ENCODE measurements at regions not wholly inside any gene's neighbourhood (a gene's known extent, or its start where the extent isn't known, plus 50 kb on each side); places are given as distances from the start of the nearest gene placed in this dataset.

- no peak for ATAC-seq
- no peak for DNase-seq
These were observed 59.1 kb upstream of the FAM20A start for GRCh38 chr17:68660302-68660701.

DNA sequence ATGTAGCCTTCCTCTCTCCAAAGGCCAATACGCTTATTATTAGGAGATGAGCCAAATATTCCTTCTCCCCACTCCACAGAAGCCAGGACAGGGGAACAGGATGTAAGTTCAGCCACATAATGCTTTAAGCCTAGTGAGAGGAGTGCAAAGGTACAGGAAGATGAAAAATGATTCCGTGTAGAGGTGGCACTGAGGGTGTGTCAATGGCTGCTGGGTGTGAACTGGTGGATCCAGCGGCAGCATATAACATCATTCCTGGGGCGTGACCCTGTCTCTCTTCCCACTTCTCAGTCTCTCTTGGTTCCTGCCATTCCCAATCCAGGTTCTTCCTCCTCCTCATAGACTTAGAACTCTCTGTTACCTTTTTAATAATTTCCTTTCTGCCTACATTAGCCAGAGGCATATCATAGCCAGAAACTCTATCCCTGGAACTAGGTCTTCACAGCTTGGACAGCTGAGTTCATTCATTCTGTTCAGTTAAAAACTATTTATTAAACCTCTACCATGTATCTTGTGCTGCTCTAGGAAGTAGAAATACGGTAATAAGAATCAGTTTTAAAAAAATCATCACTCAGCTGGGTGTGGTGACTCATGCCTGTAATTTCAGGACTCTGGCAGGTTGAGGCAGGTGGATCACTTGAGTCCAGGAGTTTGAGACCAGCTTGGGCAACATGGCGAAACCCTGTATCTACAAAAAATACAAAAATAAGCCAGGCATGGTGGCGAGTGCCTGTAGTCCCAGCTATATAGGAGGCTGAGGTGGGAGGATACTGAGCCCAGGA lies 58.0 kb upstream of the FAM20A start:
- DNase-seq = no peak

GRCh38 chr17:68657576-68657975 lies 56.4 kb upstream of the FAM20A start:
- no peak for DNase-seq

More for the DNA sequence above, 58.0 kb upstream of the FAM20A start:
- ATAC-seq = no peak

GRCh38 chr17:68657166-68657565 lies 56.0 kb upstream of the FAM20A start:
- no peak for ATAC-seq

More at GRCh38 chr17:68657576-68657975, 56.4 kb upstream of the FAM20A start:
- ATAC-seq = no peak

DNA sequence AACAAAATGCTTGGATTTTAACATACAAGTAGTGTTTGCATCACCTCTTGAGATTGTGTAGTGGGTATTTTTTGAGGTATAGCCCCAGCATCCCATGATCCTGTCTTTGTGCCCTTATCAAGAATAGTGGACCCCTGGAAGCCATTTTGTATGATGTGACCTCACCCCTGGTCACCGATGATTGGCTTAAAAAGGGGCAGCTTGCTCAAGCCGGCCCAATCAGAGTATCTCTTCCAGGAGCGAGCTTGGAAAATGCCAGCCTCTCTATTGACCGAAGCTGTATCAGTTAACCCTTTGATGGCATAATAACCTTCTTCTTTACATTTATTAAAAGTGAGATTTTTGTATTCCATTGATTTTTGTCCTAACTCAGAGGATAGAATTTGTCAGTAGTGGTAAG lies 55.5 kb upstream of the FAM20A start:
- no peak for DNase-seq

More at GRCh38 chr17:68657166-68657565, 56.0 kb upstream of the FAM20A start:
- DNase-seq = no peak

More for the DNA sequence above, 55.5 kb upstream of the FAM20A start:
- no peak for ATAC-seq

Data from stimulated activated naive CD8-positive, alpha-beta T cell treated with anti-CD3 and anti-CD28 coated beads, Interleukin-15, Interleukin-2, amounts not matched to agents 100 U/mL and 50 U/mL, for 24 hours (primary cell).